ENCODE measurements at regions not wholly inside any gene's neighbourhood (a gene's known extent, or its start where the extent isn't known, plus 50 kb on each side); places are given as distances from the start of the nearest gene placed in this dataset.

- no peak for DNase-seq
These were observed 88.2 kb upstream of the CAMK2D start for GRCh38 chr4:113849771-113850170.

DNA sequence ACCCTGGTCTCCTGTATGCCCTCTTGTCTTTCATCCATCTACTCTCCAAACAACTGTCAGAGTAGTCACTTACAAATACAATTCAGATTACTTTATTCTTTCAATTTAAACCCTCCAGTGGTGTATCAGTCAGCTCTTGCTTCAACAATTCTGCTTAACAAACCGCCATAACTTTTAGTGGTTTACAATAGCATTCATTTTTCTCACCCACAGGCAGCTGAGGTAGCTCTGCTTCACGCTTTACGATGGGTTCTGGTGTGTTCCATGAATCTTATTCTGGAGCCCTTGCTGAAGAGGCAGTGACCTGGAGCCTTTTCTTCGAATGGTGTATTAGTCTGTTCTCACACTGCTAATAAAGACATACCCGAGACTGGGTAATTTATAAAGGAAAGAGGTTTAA, 86.2 kb upstream of the CAMK2D start:
- DNase-seq = no peak

- no peak for DNase-seq
These were observed 84.9 kb upstream of the CAMK2D start for GRCh38 chr4:113846433-113846832.

- no peak for DNase-seq
These were observed 83.6 kb upstream of the CAMK2D start for GRCh38 chr4:113845138-113845537.

DNA sequence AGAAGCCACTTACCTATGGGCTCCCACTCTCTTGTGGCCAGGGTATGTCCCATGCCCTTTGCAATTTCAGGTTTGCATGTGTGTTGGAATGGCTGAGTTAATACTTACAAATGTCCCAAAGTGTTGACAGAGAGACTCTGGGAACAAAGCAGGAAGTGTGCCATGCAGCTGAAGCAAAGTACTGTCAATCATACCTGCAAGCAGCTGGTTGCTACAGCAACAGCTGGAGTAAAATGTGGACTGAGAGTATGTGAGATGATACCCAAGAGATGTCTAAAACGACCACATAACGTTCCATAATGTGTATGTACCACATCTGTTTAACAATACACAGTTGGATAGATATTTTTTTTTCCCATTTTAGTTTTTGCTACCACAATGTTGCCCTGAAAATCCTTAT, 82.8 kb upstream of the CAMK2D start:
- no peak for DNase-seq

DNA sequence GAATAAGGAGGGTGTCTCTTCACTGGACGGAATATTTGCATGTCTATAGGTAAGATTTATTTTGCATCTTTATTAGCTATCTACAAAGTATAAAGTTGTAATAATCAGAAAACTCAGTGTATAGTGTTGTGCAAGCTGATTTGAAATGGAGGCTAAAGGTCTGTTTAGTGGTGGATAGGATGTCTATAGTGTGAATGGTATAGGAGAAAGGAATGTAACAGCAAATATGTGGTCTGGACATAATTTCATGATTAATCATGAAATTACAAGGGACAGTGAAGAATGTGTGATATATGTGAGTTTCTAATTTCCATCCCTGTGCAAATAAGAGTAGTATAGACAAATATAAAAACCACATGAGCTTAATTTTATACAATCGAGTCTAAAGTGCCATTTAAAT, 79.3 kb upstream of the CAMK2D start:
- DNase-seq = no peak

DNA sequence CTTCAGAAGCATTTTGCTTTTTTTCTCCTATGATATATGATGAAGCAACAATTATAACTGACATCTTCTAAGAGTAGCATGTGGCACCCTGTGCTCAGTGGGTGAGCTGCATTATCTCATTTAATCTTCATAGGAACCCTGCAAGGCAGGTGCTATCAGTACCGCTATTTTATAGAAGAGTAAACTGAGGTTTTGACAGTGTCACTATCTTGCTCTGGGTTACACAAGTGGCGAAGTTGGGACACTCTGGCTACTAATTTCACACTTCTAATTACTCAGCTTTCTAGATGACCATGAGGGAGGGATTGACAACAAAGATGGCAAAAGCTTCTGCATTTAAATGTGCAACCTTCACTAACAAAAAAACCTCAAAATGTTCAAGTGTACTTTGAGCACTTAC, 76.9 kb upstream of the CAMK2D start:
- no peak for DNase-seq

- DNase-seq = peak; percentile 37
These were observed 75.9 kb upstream of the CAMK2D start for GRCh38 chr4:113837397-113837796.

DNA sequence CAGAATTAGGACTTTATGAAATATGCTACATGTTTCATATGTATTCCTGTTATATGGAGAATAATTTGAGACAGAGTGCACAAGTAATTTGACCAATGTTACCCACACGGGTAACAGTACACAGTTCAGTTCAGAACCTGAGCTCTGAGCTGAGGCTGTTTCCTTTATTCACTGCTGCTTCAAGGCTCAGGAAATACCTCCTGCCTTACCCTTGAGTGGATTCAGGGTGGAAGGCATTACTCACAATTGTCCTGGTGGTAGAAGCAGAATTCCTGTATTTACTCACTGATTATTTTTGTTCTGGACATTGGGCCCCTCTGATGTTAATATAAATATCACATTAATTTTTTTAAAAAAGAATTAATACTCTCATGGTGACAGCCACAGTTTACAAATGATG, 73.5 kb upstream of the CAMK2D start:
- DNase-seq = no peak

- DNase-seq = no peak
These were observed 72.8 kb upstream of the CAMK2D start for GRCh38 chr4:113834298-113834697.

DNA sequence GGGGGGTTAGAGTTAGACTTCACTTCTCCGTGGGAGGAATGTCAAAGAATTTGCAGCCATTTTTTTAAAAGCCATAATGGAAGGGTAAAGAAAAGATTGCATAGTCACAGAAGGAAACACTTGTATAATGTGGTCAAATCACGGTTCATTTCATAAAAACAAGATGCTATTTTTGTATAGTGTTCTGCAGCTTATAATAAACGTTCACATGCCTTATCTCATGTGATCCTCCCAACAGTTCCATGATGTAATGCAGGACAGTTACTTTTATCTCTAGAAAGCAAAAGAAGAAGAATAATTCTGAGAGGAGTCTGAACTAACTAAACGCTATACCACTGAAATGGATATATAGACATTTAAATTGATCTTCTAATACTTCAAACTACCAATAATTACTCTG, 71.3 kb upstream of the CAMK2D start:
- no peak for DNase-seq

DNA sequence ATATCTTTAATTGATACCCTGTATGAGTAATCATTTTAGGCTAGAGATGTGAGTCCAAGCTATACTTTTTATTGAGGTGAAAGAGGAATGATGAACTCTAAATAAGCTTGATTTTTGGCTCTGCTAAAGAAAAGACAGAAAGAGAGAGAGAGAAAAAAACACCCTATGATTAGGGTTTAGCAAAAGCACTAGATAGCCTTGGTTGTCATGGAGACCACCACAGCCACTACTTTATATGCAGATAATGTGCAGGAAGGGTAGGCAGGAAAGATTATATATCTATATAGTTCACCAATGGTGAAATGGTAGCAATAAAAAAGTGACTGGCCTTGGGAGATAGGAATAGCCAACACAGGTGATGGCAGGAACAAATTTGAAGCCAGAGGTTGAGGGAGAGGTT, 69.9 kb upstream of the CAMK2D start:
- DNase-seq = no peak

DNA sequence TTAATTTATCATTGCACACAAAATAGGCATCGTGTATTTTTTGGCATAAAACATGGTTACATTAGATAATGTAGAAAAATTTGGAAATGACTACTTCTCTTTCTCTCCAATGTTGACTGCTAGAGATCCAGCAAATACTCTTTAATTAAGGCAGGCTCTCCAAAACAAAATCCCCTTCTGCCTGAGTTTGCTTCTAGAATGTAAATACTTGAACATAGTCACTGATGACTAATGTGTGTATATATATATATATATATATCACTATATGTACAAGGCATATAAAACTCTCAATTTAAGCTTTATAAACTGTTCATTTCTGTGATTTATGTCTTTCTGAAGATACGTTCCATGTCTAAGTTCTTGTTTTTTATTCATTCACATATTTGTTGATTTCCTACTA, 67.2 kb upstream of the CAMK2D start:
- no peak for DNase-seq

GRCh38 chr4:113827285-113827684, 65.7 kb upstream of the CAMK2D start:
- DNase-seq = no peak

DNA sequence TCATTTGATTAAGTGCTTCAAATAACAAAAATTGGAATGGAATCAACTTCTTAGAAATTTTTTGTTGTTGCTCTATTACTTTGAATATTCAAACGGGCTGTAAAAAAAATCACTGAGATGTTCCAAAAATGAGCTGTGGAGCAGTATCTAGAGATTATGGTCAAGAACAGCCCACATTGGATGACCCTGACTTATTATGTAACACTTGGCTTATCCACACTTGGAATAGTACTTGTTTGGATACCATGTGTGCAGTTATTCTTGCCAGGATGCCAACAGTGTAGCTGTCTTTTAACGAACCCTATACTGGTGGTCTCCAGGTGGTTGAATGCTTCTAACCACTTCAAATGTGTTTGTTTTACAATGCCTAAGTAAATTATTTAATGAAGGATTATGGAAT, 64.9 kb upstream of the CAMK2D start:
- no peak for DNase-seq

- DNase-seq = peak; percentile 54
These were observed 63.7 kb upstream of the CAMK2D start for GRCh38 chr4:113825272-113825671.

DNA sequence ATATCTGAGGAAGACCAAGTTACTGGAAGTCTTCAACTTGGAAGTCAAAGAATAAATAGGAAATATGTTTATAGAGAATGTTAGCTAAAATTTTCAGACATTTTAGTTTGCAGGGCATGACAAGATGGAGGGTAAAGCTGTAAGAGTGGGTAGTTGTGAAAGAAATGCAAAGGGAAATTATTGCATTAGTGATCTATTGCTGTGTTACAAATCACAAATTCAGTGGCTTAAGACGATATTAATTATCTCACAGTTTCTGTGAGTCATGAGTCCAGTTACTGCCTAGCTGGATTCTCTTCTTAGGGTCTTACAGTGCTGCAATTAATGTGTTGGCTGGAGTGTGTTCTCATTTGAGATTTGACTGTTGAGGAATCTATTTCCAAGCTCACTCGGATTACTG, 62.9 kb upstream of the CAMK2D start:
- no peak for DNase-seq

- DNase-seq = peak; percentile 35
These were observed 61.7 kb upstream of the CAMK2D start for GRCh38 chr4:113823291-113823659.

- no peak for DNase-seq
These were observed 61.2 kb upstream of the CAMK2D start for GRCh38 chr4:113822555-113823290.

GRCh38 chr4:113821856-113822255, 60.3 kb upstream of the CAMK2D start:
- DNase-seq = no peak

DNA sequence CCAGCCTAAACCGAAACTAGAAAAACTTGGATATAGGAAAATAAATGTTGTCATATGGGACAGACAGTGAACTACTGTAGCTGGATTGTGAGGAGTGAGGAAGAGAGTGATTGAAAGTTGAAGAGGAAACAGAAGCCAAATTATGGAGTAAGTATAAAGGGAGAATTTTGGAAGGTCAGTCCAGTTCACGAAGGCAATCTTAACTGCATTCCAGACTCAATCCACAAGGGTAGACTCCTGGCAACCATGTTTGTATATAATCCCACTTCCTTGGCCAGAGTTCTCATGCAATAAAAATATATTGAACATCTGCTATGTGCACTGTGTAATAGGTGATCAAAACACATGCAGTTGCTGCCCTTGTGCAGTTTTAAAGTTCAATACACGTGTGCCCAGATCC, 58.6 kb upstream of the CAMK2D start:
- no peak for DNase-seq

GRCh38 chr4:113815826-113816225, 54.3 kb upstream of the CAMK2D start:
- DNase-seq = no peak

DNA sequence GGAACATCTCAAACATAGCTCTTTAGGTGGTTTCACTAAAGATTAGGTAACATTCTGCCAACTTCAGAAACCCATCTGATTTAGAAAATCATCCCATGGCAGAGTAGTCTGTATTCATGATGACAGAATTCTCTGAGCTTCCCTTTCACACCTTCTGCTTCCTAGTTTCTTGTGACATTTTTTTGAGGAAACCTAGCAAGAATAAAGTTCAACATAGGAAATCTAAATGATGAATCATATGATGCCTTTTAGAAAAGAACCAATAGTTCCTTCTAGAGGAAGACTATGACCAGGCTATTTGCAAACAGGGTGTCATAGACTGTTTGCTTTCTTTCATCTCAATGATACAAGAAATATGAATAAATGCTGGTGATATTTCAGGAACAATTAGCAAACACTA, 49.8 kb upstream of the CAMK2D start:
- DNase-seq = no peak

Measured in KG1 (cell line).